ENCODE measurements at regions not wholly inside any gene's neighbourhood (a gene's known extent, or its start where the extent isn't known, plus 50 kb on each side); places are given as distances from the start of the nearest gene placed in this dataset.

DNA sequence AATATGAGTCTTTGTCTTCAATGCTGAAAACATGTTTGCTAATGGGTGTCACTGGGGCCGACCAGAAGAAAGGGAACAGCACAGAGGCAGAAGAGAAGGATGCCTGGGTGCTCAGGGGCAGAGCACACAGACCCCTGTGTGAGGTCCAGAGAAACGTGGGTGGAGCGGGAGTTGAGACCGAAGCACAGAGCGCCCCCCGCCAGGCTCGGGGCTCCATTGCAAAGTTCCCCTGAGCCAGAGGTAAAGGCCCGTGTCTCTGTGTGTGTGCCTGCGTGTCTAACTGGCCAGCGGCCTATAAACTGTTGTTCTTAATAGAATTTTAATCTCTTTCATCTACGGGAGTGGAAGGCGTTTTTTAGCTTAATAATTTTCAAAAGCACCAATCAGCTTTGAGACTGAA lies 343.1 kb downstream of the TEX29 start:
- H3K27me3 Mint-ChIP-seq (ENCODE audit: low read depth, unreplicated experiment): peaks cover 39% of the 10 kb centered on the region
- Histone ChIP-seq H3K27ac (ENCODE audit: low read depth, low read length) (no peak overlapping the region), H3K9me3 (ENCODE audit: insufficient read depth, low read depth, low read length) (peaks cover 10% of the 10 kb centered on the region), H3K27me3 (ENCODE audit: insufficient read depth, low read length) (no peaks in the 10 kb centered on the region), H4K20me1 (ENCODE audit: insufficient read depth, low read length) (no peaks in the 10 kb centered on the region), H3K9ac (ENCODE audit: low read length) (no peak overlapping the region), H3K4me3 (ENCODE audit: insufficient read depth, low read depth, low read length) (no peak overlapping the region), H3K36me3 (ENCODE audit: insufficient read depth, low read length) (no peaks in the 10 kb centered on the region), H3K4me1 (ENCODE audit: insufficient read depth, low read length) (no peaks in the 10 kb centered on the region), H2AFZ (ENCODE audit: low read depth, low read length) (no peak overlapping the region), H3K4me2 (ENCODE audit: low read length) (no peak overlapping the region), H3K79me2 (ENCODE audit: insufficient read depth, low read length) (no peaks in the 10 kb centered on the region)
- TF ChIP-seq, protein P1, sequence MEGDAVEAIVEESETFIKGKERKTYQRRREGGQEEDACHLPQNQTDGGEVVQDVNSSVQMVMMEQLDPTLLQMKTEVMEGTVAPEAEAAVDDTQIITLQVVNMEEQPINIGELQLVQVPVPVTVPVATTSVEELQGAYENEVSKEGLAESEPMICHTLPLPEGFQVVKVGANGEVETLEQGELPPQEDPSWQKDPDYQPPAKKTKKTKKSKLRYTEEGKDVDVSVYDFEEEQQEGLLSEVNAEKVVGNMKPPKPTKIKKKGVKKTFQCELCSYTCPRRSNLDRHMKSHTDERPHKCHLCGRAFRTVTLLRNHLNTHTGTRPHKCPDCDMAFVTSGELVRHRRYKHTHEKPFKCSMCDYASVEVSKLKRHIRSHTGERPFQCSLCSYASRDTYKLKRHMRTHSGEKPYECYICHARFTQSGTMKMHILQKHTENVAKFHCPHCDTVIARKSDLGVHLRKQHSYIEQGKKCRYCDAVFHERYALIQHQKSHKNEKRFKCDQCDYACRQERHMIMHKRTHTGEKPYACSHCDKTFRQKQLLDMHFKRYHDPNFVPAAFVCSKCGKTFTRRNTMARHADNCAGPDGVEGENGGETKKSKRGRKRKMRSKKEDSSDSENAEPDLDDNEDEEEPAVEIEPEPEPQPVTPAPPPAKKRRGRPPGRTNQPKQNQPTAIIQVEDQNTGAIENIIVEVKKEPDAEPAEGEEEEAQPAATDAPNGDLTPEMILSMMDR (IDR thresholded peaks at IDR 0.05; ENCODE audit: insufficient read depth, low read depth, low read length): no peak
- TF ChIP-seq EZH2 (IDR thresholded peaks at IDR 0.05; ENCODE audit: insufficient read depth, low read length): no peak
- no peaks in the 10 kb centered on the region for H3K36me3 Mint-ChIP-seq (ENCODE audit: low read depth, unreplicated experiment)
- no peak overlapping the region for H3K4me3 Mint-ChIP-seq (ENCODE audit: unreplicated experiment)
- DNase-seq (ENCODE audit: low read depth) (no peak), FAIRE-seq (no peak)
- H3K9me3 Mint-ChIP-seq (ENCODE audit: unreplicated experiment): no peaks in the 10 kb centered on the region
- peaks cover 3% of the 10 kb centered on the region for H3K4me1 Mint-ChIP-seq (ENCODE audit: low read depth, unreplicated experiment)
- H3K27ac Mint-ChIP-seq (ENCODE audit: unreplicated experiment): no peak overlapping the region

DNA sequence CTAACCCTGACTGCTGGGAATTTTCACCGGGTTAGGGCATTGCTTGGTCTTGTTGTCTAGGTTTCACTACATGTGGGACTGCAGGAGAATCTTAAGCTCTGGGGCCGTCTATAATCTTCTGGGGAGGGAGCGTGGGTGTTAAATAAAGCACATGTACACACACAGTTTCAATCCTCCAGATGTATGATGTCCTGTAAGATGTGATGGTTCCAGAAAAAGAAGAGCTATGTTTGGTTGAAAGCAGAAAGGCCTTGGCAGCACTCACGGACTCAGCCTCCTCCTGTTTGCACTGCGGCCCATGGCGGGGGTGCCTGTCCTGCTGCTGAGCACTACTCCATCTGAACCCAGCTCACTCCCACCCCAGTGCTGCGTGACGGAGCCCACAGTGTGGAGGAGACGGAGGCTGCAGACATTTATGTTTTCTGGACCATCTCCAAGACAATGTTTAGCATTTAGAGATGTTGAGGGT lies 343.5 kb downstream of the TEX29 start:
- peaks cover 39% of the 10 kb centered on the region for H3K27me3 Mint-ChIP-seq (ENCODE audit: low read depth, unreplicated experiment)
- H3K36me3 ChIP-seq (ENCODE audit: insufficient read depth, low read length): no peaks in the 10 kb centered on the region
- H3K4me1 ChIP-seq (ENCODE audit: insufficient read depth, low read length): no peaks in the 10 kb centered on the region
- DNase-seq (ENCODE audit: low read depth) (no peak), FAIRE-seq (no peak)
- no peaks in the 10 kb centered on the region for H3K9me3 Mint-ChIP-seq (ENCODE audit: unreplicated experiment)
- H3K27ac Mint-ChIP-seq (ENCODE audit: unreplicated experiment): no peak overlapping the region
- no peaks in the 10 kb centered on the region for H3K79me2 ChIP-seq (ENCODE audit: insufficient read depth, low read length)
- no peak overlapping the region for H3K27ac ChIP-seq (ENCODE audit: low read depth, low read length)
- peaks cover 3% of the 10 kb centered on the region for H3K4me1 Mint-ChIP-seq (ENCODE audit: low read depth, unreplicated experiment)
- no peak overlapping the region for H3K9ac ChIP-seq (ENCODE audit: low read length)
- H3K9me3 ChIP-seq (ENCODE audit: insufficient read depth, low read depth, low read length): peaks cover 10% of the 10 kb centered on the region
- no peak overlapping the region for H3K4me3 ChIP-seq (ENCODE audit: insufficient read depth, low read depth, low read length)
- H3K4me2 ChIP-seq (ENCODE audit: low read length): no peak overlapping the region
- no peaks in the 10 kb centered on the region for H3K36me3 Mint-ChIP-seq (ENCODE audit: low read depth, unreplicated experiment)
- TF ChIP-seq EZH2 (IDR thresholded peaks at IDR 0.05; ENCODE audit: insufficient read depth, low read length): no peak
- TF ChIP-seq, protein P1 (IDR thresholded peaks at IDR 0.05; ENCODE audit: insufficient read depth, low read depth, low read length): no peak
- H4K20me1 ChIP-seq (ENCODE audit: insufficient read depth, low read length): no peaks in the 10 kb centered on the region
- no peaks in the 10 kb centered on the region for H3K27me3 ChIP-seq (ENCODE audit: insufficient read depth, low read length)
- H2AFZ ChIP-seq (ENCODE audit: low read depth, low read length): no peak overlapping the region
- no peak overlapping the region for H3K4me3 Mint-ChIP-seq (ENCODE audit: unreplicated experiment)

DNA sequence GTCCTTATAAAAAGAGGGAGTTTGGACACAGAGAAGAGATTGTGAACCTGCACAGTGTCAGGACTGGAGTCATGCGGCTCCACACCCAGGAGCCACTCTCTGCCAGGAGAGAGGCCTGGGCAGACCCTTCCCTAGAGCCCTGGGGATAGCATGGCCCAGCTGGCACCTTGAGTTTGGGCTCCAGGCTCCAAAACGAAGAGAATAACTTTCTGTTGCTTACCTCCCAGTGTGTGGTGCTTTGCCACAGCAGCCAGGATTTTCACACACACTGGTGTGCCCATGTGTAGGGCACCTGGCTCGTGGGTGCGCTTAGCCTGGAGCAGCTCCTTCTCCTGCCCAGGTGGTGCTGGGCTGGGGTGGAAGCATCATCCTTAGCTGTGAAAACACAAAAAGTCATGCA lies 344.3 kb downstream of the TEX29 start:
- H3K9me3 ChIP-seq (ENCODE audit: insufficient read depth, low read depth, low read length): peaks cover 5% of the 10 kb centered on the region
- no peak overlapping the region for H3K9ac ChIP-seq (ENCODE audit: low read length)
- Mint-ChIP-seq H3K4me1 (ENCODE audit: low read depth, unreplicated experiment) (no peaks in the 10 kb centered on the region), H3K4me3 (ENCODE audit: unreplicated experiment) (no peak overlapping the region), H3K36me3 (ENCODE audit: low read depth, unreplicated experiment) (no peaks in the 10 kb centered on the region), H3K9me3 (ENCODE audit: unreplicated experiment) (no peaks in the 10 kb centered on the region), H3K27me3 (ENCODE audit: low read depth, unreplicated experiment) (peaks cover 35% of the 10 kb centered on the region), H3K27ac (ENCODE audit: unreplicated experiment) (no peak overlapping the region)
- no peak overlapping the region for H2AFZ ChIP-seq (ENCODE audit: low read depth, low read length)
- no peak overlapping the region for H3K4me3 ChIP-seq (ENCODE audit: insufficient read depth, low read depth, low read length)
- no peaks in the 10 kb centered on the region for H3K4me1 ChIP-seq (ENCODE audit: insufficient read depth, low read length)
- H4K20me1 ChIP-seq (ENCODE audit: insufficient read depth, low read length): no peaks in the 10 kb centered on the region
- TF ChIP-seq, protein P1 (IDR thresholded peaks at IDR 0.05; ENCODE audit: insufficient read depth, low read depth, low read length): no peak
- no peak for TF ChIP-seq EZH2 (IDR thresholded peaks at IDR 0.05; ENCODE audit: insufficient read depth, low read length)
- no peak overlapping the region for H3K27ac ChIP-seq (ENCODE audit: low read depth, low read length)
- H3K4me2 ChIP-seq (ENCODE audit: low read length): no peak overlapping the region
- no peak for DNase-seq (ENCODE audit: low read depth)
- no peaks in the 10 kb centered on the region for H3K36me3 ChIP-seq (ENCODE audit: insufficient read depth, low read length)
- no peaks in the 10 kb centered on the region for H3K27me3 ChIP-seq (ENCODE audit: insufficient read depth, low read length)
- FAIRE-seq: no peak
- H3K79me2 ChIP-seq (ENCODE audit: insufficient read depth, low read length): no peaks in the 10 kb centered on the region
